ENCODE measurements at regions not wholly inside any gene's neighbourhood (a gene's known extent, or its start where the extent isn't known, plus 50 kb on each side); places are given as distances from the start of the nearest gene placed in this dataset.

- no peak for DNase-seq (ENCODE audit: low spot score)
These were observed 1867.9 kb upstream of the NUDT12 start for GRCh38 chr5:105430516-105430915.

GRCh38 chr5:105428451-105429380 is 1866.1 kb upstream of the NUDT12 start:
- DNase-seq (ENCODE audit: low spot score), result no peak

DNA sequence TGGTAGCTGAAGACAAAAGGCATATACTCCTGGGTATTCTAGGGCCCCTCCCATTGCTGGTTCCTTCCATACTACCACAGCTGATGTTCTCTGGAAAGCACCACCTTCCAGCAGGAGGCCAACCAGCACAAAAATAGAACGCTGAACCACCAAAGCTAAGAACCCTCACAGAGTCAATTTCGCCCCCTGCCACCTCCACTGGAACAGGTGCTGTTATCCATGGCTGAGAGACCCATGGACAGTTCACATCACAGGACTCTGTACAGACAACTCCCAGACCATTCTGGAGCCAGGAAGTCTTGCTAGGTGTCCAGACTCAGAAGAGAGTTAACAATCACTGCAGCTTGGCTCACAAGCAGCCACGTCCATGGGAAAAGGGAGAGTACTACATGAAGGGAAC is 1851.5 kb upstream of the NUDT12 start:
- DNase-seq (ENCODE audit: low spot score), result no peak

GRCh38 chr5:105413406-105413990 is 1850.9 kb upstream of the NUDT12 start:
- DNase-seq (ENCODE audit: low spot score), result no peak

GRCh38 chr5:105409695-105410094 is 1847.1 kb upstream of the NUDT12 start:
- no peak for DNase-seq (ENCODE audit: low spot score)

GRCh38 chr5:105407200-105407599 is 1844.6 kb upstream of the NUDT12 start:
- DNase-seq (ENCODE audit: low spot score), result no peak

DNA sequence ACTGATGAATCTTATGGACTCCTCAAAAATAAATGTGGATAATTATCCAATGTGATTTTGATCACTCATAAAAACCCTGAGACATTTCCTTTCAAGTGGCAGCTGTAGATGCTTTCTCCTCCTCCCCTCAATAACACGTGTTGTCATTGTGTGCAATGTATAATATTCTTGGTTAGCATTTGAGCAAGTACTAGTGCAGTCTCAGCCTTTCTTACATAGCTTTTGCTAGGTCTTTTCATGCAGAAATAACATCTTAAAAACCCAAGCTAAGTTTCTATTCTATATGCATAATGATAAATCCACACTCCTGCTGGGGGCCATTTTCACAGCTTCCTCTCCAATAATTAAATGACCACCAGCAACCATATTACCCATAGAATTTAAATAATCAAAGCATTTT is 1835.2 kb upstream of the NUDT12 start:
- no peak for DNase-seq (ENCODE audit: low spot score)

DNA sequence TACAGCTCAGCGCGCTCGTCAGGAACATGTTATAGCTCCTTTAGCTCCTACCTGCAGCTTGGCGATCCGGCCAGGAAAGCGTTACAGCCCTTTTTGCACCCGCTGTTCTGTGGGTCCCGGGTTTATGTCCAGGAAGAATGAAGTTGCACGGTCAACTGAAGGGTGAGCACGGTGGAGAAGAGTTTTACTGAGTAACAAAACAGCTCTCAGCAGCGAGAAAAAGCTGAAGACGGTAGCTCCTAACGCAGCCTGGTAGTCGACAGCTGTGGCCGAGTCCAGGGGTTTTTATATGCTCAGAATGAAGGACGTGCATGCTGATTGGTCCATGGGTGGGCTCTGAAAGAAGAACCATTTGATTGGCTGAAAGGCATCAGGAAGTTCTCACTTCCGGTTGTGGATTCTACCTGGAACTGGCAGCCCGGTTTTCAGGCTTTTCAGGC is 1830.1 kb upstream of the NUDT12 start:
- DNase-seq (ENCODE audit: low spot score), result no peak

DNA sequence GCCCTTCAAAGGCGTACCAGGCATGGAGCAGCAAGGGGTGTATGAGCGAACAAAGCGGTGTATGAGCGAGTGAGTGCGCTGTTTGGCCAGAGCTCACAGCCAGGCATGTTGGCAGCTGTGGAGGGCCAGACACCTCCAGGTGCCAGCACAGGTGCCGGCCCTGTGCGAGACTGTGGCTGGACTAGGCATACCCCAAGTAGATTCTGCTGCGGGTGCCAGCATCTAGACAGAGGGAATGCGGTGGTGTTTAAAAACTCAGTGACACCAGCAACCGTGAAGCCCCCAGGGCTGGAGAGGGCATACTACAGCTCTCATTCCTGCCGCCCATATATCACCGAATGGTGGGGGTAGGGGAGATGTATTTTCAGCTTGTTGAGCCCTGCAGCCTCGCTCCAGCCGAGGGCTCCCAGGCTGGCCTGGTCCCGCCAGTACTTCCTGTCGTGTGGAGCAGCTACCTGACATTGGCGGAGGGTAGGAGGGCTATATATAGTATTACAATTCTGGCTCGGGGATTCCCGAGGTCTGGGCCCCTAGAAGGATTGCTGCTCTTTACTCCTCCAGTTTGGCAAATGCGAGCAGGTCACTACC is 1829.6 kb upstream of the NUDT12 start:
- DNase-seq (ENCODE audit: low spot score), result no peak

DNA sequence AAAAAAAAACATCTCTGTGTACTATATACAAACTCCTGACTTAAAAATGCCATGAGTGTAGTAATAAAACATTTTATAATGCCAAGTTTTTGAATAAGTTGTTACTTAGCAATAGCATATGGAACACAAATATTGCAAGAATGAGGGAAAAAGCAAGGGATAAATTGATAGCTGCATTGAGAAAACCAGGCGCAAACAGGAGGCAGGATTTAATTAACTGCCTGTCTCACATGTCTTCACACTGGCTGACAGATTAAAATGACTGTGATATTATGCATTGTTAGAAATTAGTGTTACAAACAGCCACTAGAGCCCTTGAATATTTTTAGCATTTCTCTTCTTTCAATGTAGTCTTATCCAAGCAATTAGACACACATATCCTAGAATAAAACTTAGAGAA is 1817.5 kb upstream of the NUDT12 start:
- DNase-seq (ENCODE audit: low spot score), result no peak

DNA sequence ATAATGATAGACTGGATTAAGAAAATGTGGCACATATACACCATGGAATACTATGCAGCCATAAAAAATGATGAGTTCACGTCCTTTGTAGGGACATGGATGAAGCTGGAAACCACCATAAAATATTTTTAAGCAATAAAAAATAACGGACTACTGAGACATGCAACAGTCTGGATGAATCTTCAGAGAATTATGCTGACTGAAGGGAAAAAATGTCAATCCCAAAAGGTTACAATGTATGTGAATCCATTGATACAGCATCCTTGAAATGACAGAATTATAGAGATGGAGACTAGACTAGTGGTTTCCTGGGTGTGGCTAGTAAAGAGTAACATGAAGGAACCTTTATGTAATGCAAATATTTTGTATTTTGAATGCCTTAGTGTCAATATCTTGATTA is 1808.6 kb upstream of the NUDT12 start:
- no peak for DNase-seq (ENCODE audit: low spot score)

GRCh38 chr5:105350486-105351140 is 1788.0 kb upstream of the NUDT12 start:
- no peak for DNase-seq (ENCODE audit: low spot score)

GRCh38 chr5:105331558-105331957 is 1769.0 kb upstream of the NUDT12 start:
- no peak for DNase-seq (ENCODE audit: low spot score)

GRCh38 chr5:105330185-105330584 is 1767.6 kb upstream of the NUDT12 start:
- DNase-seq (ENCODE audit: low spot score), result no peak

DNA sequence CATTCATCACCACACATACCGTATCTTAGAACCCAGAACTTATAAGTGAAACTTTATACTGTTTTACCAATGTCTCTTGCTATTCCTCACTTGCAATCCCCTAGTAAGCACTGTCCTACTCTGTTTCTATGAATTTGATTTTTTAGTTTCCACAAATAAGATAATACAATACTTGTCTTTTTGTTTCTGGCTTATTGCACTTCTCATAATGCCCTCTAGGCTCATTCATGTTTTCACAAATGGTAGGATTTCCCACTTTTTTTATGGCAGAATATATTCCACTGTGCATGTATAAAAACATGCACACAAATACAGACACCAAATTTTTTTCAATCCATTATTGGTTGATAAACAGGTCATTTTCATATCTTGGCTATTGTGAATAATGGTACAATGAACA is 1742.3 kb upstream of the NUDT12 start:
- no peak for DNase-seq (ENCODE audit: low spot score)

DNA sequence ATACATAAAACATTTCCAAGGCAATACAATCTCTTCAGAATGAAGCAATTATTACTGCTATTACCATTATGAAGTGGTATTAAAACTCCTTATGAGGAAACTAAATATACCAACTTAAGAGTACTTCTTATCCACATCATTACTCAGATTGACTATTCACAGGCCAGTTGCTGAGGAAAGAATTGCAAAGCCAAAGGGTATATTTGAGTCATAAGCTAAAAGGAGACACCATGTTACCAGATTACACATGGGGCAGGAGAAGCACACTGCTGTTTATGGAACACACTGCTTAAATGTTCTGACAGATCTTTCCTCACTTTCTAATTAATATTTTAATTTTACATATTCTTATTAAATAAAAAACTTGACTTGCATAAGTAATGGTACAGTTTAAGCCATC is 1726.4 kb upstream of the NUDT12 start:
- DNase-seq (ENCODE audit: low spot score), result no peak

- DNase-seq (ENCODE audit: low spot score), result no peak
These were observed 1720.5 kb upstream of the NUDT12 start for GRCh38 chr5:105283134-105283533.

DNA sequence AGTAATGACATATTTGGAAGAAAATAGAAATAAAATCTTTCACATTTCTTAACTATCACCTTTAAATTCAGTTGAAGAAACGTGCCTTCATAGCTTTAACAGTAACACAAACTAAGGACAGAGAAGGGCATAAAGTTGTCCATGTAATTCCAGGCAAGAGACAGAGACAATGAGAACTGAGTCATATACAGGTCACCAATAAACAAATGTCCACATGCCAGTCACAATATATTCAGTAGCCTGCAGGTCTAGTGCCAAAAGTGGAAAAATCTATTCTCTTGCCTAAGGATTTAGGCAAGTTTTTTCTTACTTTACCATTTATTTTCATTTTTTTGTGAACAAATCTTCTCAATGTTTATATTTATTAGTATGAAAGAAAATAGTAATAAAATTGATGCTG is 1711.5 kb upstream of the NUDT12 start:
- no peak for DNase-seq (ENCODE audit: low spot score)

DNA sequence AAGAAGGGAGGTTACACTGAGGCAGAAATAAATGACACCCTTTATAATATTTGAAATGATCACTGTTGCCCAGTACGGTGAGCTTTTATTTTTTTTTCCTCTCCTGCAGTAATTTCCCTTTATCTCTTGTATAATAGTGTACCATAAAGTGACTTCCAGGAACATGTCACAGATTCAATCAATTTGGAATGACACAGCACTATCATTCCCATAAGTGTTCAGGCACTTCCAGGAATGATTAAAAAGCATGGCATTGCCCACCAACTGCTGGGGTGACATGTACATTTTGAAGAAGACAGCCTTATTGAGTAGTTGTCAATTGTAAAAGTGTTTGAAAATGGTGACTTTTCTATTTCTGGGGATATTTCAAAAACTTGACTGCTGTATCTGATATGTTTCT is 1700.9 kb upstream of the NUDT12 start:
- DNase-seq (ENCODE audit: low spot score), result no peak

DNA sequence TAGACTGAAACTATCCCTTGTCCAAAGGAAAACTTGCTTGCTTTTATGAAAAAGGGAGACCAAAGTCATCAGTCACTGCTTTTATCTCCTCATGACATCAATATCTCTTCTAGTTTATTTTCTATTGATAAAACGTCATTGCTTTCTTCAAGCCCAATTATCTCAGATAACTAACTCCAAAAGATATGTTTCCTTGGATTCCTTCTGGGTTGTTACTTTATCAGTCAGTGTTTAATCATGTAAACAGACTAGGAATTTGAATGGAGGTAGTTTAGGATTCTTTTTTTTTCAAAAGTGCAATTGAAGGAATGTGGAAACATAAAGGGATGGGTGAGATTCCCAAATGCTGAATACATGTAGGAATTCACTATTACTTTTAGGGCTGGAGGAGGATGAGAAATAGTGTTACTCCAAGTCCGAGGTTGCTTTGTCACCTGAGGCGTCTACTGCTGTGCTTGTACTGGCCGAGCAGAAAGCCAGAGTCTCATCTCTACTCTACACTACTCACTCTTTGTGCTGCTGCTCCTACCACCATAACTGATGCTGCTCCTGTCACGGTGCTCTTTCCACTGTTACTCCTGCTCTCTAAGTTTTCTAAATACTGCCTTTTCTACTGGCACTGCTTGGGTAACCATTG is 1697.1 kb upstream of the NUDT12 start:
- DNase-seq (ENCODE audit: low spot score), result no peak

- DNase-seq (ENCODE audit: low spot score), result no peak
These were observed 1676.0 kb upstream of the NUDT12 start for GRCh38 chr5:105238561-105238960.

Data from mucosa of gallbladder (tissue), 1 donor.